T-helper 1 cell treated with Interleukin-12 subunit alpha and Interleukin-12 subunit beta and Interleukin-4 antibody, amounts not matched to agents 30 μg/mL and 1 μg/mL, for 36 hours (primary cell): ENCODE measurements at regions not wholly inside any gene's neighbourhood (a gene's known extent, or its start where the extent isn't known, plus 50 kb on each side); places are given as distances from the start of the nearest gene placed in this dataset.

Source experiments
- H3K27ac Mint-ChIP-seq: one replicate; pipeline ENCODE4 v1.8.0; 2021; ENCODE audit warnings: mild to moderate bottlenecking, mixed read lengths
- H3K27me3 Mint-ChIP-seq: one replicate; pipeline ENCODE4 v1.8.0; 2021; ENCODE audit warnings: low read depth, mixed read lengths
- H3K36me3 Mint-ChIP-seq: one replicate; pipeline ENCODE4 v1.8.0; 2021; ENCODE audit warnings: low read depth, mixed read lengths
- H3K4me1 Mint-ChIP-seq: one replicate; pipeline ENCODE4 v1.8.0; 2021; ENCODE audit warnings: low read depth, mixed read lengths
- H3K4me3 Mint-ChIP-seq: one replicate; pipeline ENCODE4 v1.8.0; 2021; ENCODE audit warnings: mild to moderate bottlenecking, moderate library complexity, mixed read lengths
- H3K9me3 Mint-ChIP-seq: one replicate; pipeline ENCODE4 v1.8.0; 2021; ENCODE audit warnings: mixed read lengths

DNA sequence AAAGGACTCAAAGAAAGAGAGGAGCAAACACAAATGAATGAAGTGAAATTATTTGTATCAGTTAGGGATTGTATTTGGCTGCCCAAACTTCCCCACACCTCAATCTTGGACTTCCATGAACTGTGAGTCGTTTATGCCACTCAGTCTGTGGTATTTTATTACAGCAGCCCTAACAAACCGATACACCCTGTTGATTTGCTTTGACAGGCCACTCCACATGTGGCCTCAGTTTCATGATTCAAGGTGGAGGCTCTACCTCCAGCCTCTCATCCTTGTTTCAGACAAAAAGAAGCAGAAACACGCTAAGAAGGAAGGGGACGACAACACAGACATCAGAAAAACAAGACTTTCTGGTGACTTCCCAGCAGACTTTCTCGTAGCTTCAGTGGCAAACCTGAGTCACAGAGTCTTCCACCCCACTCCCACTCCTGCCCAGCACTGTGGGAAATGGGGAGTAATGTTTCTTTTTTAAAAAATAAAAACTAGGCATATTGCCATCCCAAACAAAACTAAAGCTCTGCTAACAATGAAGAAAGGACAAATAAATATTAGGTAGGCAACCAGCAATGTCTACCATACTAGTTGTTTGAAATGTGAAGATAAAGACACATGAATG is 52.2 kb upstream of the ABCA1 start:
- no peak overlapping the region for H3K4me3 Mint-ChIP-seq
- H3K27me3 Mint-ChIP-seq: no peaks in the 10 kb centered on the region
- H3K4me1 Mint-ChIP-seq: peaks cover 18% of the 10 kb centered on the region
- no peaks in the 10 kb centered on the region for H3K36me3 Mint-ChIP-seq
- H3K27ac Mint-ChIP-seq: no peak overlapping the region
- H3K9me3 Mint-ChIP-seq: no peaks in the 10 kb centered on the region

DNA sequence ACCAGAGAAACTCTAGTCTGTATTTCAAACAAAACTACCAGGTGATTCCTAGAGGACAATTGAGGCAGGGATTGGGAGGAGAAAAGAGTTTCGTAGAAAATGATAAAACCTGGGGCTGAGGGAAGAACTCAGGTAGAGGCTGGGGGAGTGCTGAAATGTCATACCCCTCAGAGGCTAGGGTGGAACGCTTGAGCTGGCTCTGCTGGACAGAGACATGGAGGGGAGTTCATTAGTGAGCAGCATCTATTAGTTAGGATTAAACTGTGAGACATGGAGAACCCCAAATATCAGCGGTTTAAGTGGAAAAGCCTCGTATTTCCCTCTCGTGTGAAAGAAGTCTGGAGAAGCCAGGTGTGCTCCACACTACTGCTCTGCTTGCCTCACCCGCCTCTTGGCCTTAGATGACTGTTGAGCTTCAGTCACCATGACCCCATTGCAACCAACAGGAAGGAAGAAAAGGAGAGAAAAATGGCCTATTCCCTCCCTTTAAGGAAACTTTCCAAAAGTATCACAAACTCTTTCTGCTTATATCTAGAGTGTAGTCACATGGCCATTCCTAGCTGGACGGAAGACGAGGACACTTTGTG is 53.7 kb upstream of the ABCA1 start:
- H3K9me3 Mint-ChIP-seq: no peaks in the 10 kb centered on the region
- H3K27ac Mint-ChIP-seq: no peak overlapping the region
- no peaks in the 10 kb centered on the region for H3K27me3 Mint-ChIP-seq
- H3K36me3 Mint-ChIP-seq: no peaks in the 10 kb centered on the region
- H3K4me3 Mint-ChIP-seq: no peak overlapping the region
- peaks cover 19% of the 10 kb centered on the region for H3K4me1 Mint-ChIP-seq

DNA sequence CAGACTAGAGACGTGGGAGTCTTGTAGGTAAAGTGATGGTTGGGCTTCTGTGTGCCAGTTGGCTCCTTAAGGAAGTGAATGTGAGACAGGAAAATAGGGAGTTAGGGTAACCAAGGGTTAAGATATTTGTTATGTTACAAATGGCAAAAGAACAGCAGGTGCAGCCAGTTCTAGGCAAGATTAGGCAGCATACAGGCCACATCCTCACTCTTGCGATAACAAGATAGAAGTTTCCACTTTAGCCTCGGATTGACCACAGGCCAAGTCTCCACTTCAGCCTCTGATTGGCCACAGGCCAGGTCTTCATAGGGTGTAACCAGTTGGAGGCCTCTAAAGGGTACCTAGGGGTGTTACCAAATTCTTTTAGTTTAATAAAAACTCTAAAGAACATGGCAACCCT is 54.6 kb upstream of the ABCA1 start:
- Mint-ChIP-seq H3K27ac (no peak overlapping the region), H3K4me3 (no peak overlapping the region), H3K4me1 (peaks cover 19% of the 10 kb centered on the region), H3K36me3 (no peaks in the 10 kb centered on the region), H3K9me3 (no peaks in the 10 kb centered on the region), H3K27me3 (peaks cover 5% of the 10 kb centered on the region)

DNA sequence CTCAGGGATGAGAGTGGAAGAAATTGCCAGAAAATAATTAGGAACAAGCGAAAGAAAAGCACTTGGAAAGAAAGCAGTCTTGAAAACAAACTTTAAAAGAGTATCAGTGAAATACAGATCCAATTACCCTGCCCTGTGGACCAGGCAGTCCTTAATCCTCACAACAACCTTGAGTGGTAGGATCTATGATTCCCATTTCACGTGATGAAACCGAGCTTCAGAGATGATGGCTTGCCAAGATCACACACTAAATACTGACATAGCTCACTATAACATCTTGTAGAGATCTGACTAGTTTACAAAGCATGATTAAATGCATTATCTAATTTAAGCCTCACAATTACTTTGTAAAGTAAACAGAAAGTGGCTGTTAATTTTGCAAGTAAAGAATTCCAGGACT is 55.5 kb upstream of the ABCA1 start:
- peaks cover 8% of the 10 kb centered on the region for H3K27me3 Mint-ChIP-seq
- H3K4me1 Mint-ChIP-seq: peaks cover 19% of the 10 kb centered on the region
- no peak overlapping the region for H3K27ac Mint-ChIP-seq
- no peaks in the 10 kb centered on the region for H3K9me3 Mint-ChIP-seq
- H3K4me3 Mint-ChIP-seq: no peak overlapping the region
- no peaks in the 10 kb centered on the region for H3K36me3 Mint-ChIP-seq

DNA sequence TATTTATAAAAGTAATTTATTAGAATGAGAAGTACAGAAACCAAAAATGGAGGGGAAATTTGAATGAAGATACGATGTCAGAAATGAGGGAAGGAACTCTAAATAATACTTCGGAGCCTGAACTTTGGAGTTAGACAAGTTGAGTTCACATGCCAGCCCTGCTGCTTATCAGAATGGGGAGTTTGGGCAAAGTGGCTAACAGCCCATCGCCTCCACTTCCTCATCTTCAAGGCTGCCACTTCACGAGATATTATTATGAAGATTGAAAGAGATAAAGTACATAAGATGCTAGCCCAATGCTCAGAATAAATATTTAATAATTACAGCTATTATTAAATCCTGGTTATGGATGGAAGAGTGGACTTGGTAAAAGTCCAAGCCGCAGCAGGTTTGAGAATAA is 56.2 kb upstream of the ABCA1 start:
- H3K36me3 Mint-ChIP-seq: no peaks in the 10 kb centered on the region
- peaks cover 12% of the 10 kb centered on the region for H3K27me3 Mint-ChIP-seq
- H3K4me3 Mint-ChIP-seq: no peak overlapping the region

DNA sequence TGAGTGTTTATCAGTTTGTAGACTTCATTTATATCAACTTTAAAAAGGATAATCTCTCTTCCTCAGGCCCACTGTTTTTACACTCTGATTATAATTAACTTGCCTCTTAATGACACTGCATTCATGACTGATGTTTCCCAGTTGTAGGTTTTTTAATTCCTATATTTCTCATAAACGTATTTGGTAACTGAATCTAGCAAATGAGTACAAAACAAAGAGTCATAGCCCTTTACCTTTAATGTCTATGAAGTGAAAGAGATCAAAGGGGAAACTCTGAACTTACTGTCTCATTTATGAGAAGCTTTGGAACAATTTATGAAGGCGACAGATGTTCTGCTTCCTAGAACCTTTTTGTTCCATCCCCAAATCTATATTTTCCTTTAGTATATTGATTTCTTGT is 56.6 kb upstream of the ABCA1 start:
- Mint-ChIP-seq H3K4me3 (no peak overlapping the region), H3K36me3 (no peaks in the 10 kb centered on the region), H3K9me3 (no peaks in the 10 kb centered on the region), H3K27ac (no peak overlapping the region), H3K4me1 (peaks cover 19% of the 10 kb centered on the region), H3K27me3 (peaks cover 15% of the 10 kb centered on the region)

More for the DNA sequence above, 56.2 kb upstream of the ABCA1 start:
- H3K27ac Mint-ChIP-seq: no peak overlapping the region
- H3K4me1 Mint-ChIP-seq: peaks cover 19% of the 10 kb centered on the region
- no peaks in the 10 kb centered on the region for H3K9me3 Mint-ChIP-seq

DNA sequence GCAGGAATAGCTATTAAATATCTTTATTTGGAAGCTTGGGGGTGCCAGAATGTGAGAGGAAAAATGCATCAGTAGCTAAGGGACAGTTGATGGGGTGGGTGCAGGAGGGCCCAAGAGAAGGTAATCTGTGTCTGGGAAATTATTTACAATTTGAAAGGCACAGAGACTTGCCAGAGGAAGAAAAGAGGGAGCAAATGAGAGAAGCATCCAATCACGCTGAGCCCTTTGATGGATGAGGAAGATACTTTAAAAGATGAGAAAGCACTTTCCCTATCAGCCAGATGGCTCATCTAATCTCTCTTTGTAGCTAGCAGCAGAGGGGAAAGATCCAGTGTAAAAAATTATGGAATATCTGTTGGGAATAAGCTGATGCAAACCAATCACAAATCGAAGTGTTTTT is 57.0 kb upstream of the ABCA1 start:
- Mint-ChIP-seq H3K36me3 (no peaks in the 10 kb centered on the region), H3K4me1 (peaks cover 16% of the 10 kb centered on the region), H3K4me3 (no peak overlapping the region), H3K27me3 (peaks cover 15% of the 10 kb centered on the region), H3K9me3 (no peaks in the 10 kb centered on the region), H3K27ac (no peak overlapping the region)

DNA sequence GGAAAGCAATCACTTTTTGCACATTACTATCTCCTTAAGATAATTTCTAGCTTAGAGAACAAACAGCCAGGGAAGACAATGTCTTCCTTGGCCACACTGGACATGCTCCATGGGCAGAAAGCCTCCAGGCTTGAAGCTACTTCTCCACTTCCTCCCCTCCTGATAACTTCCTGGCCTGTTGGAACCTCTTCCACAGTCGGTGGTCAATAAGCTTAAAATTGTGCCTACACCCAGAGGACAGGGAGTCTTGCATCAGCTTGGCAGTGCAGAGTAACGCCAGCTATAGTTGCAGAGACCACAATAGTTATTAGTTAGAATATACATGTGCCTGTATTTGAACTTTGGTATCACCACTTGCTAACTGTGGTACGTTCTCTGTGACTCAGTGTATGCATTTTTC is 58.1 kb upstream of the ABCA1 start:
- Mint-ChIP-seq H3K27ac (no peak overlapping the region), H3K9me3 (no peaks in the 10 kb centered on the region), H3K36me3 (no peaks in the 10 kb centered on the region), H3K27me3 (peaks cover 15% of the 10 kb centered on the region), H3K4me1 (peaks cover 20% of the 10 kb centered on the region), H3K4me3 (no peak overlapping the region)

DNA sequence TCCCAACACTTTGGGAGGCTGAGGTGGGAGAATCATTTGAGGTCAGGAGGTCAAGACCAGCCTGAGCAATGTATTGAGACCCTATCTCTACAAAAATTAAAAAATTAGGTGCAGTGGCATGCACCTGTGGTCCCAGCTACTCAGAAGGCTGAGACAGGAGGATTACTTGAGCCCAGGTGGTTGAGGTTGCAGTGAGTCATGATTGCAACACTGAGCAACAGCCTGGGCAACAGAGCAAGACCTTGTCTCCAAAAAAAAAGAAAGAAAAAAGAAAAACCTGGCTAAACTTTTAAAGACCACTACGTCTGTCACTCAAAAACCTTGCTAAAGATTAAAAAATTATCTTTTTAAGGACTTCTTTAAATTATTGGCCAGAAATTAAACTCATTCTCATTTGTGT is 59.8 kb upstream of the ABCA1 start:
- Mint-ChIP-seq H3K4me1 (peaks cover 24% of the 10 kb centered on the region), H3K9me3 (no peaks in the 10 kb centered on the region), H3K27ac (no peak overlapping the region), H3K27me3 (peaks cover 21% of the 10 kb centered on the region), H3K4me3 (no peak overlapping the region), H3K36me3 (no peaks in the 10 kb centered on the region)

DNA sequence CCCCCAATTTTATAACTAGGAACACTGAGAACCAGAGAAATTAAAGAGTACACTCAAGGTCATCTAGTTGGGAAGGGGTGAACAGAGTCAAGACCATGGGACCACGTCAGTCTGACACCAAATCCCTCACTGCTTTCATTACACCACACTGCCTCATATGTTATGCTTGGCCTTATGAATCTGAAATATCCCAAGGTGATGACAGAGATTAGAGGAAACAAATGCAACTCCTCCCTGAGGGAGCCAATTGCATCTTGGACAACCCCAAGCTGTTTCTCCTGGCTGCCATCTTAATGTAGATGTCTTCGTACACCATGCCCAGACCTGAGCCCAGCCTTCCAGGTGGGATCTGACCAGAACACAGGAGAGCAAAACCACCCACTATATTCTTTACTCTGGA is 60.6 kb upstream of the ABCA1 start:
- peaks cover 26% of the 10 kb centered on the region for H3K27me3 Mint-ChIP-seq

DNA sequence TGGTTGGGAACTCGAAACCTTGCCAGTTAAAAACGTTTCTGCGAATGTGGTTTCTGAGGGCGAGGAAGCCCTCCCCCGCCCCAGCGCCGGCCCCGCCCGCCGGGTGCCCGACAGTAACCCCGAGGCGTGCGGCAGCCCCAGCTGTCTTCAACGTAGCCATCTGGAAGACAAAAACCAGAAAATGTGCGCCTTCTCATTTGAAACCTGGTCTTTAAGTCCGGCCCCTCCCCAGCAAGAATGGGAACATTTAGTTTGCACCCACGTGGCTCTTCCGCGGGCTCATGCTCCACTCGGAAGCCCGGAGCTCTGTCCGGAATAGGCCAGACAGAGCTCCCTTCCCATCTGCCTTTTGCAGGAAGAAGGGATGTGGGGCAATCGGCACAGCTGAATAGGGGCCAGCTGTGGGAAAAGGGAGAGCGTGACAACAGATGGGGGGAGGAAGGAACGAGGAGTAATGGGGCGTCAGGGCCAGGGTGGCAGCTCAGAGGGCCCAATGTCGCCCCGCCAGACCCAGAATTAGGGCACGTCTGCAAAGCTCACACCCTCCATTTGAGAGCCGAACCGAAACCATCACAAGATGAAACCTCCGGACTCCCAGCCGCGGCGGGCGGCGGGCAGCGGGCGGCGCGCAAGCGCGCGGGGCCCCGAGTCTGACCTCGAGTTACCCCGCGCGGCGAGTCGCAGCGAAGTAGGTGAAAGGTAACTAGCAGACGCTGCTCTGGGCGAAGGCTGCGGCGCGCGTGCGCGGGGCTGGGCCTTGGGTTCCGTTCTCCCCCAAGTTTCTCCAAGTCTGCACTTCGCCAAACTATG is 63.4 kb upstream of the ABCA1 start:
- peak overlapping the region; percentile 87 for H3K27ac Mint-ChIP-seq
- no peaks in the 10 kb centered on the region for H3K36me3 Mint-ChIP-seq
- H3K4me1 Mint-ChIP-seq: peaks cover 27% of the 10 kb centered on the region
- no peaks in the 10 kb centered on the region for H3K9me3 Mint-ChIP-seq
- H3K27me3 Mint-ChIP-seq: peaks cover 33% of the 10 kb centered on the region
- H3K4me3 Mint-ChIP-seq: peak overlapping the region; percentile 85

More for the DNA sequence above, 60.6 kb upstream of the ABCA1 start:
- no peak overlapping the region for H3K4me3 Mint-ChIP-seq
- H3K27ac Mint-ChIP-seq: no peak overlapping the region
- no peaks in the 10 kb centered on the region for H3K9me3 Mint-ChIP-seq
- H3K36me3 Mint-ChIP-seq: no peaks in the 10 kb centered on the region
- H3K4me1 Mint-ChIP-seq: peaks cover 28% of the 10 kb centered on the region

DNA sequence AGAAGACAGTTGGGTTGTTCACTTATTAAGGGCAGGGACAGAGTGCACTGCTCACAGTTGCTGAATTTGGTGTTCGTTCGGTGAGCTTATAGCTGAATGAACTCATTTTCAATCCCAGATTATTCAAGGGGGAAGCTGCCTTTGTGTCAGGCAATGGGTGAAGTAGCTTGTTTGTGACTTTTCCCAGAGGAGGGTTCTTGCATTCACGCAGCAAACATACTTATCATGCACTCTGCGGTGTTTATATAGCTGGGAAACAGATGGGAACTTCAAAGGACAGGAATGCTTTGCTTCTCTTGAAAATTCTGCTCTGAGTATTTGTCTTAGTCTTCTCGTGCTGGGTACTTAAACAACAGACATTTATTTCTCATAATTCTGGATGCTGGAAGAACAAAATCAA is 64.7 kb upstream of the ABCA1 start:
- H3K27me3 Mint-ChIP-seq: peaks cover 27% of the 10 kb centered on the region
- peaks cover 27% of the 10 kb centered on the region for H3K4me1 Mint-ChIP-seq
- H3K36me3 Mint-ChIP-seq: no peaks in the 10 kb centered on the region
- no peak overlapping the region for H3K27ac Mint-ChIP-seq
- H3K9me3 Mint-ChIP-seq: no peaks in the 10 kb centered on the region
- H3K4me3 Mint-ChIP-seq: no peak overlapping the region

DNA sequence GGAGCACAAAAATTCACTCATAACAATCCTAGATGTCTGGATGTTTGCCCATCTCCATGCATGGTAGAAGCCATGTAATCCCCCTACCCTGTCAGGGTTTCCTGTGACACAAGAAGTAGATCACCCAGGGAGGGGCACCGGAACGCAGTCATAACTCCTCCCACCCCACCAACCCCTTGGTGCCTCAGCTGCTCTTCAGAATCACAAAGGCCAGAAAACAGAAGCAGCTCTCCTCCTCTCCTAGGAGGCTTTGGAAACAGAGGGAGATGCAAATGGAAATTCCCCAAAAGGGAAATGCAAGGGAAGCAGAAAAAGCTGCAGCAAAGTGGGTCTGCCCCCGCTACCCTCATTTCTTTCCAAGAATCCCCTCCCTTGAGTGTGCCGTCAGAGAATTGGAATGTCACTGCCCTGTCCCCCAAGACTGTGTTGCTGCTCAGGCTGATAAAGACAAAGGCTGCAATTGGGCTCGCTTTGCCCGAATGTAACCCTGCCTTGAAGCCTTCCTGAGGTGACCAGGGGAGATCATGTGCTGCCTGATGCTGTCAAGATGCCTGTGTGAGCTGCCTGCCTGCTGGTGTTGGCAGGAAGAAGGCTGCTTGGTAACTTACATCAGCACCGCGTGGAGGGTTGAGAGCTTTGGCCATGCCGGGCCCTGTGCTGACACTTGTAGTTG is 65.5 kb upstream of the ABCA1 start:
- Mint-ChIP-seq H3K9me3 (no peaks in the 10 kb centered on the region), H3K4me3 (no peak overlapping the region), H3K27me3 (peaks cover 32% of the 10 kb centered on the region), H3K36me3 (no peaks in the 10 kb centered on the region), H3K4me1 (peaks cover 27% of the 10 kb centered on the region), H3K27ac (no peak overlapping the region)

DNA sequence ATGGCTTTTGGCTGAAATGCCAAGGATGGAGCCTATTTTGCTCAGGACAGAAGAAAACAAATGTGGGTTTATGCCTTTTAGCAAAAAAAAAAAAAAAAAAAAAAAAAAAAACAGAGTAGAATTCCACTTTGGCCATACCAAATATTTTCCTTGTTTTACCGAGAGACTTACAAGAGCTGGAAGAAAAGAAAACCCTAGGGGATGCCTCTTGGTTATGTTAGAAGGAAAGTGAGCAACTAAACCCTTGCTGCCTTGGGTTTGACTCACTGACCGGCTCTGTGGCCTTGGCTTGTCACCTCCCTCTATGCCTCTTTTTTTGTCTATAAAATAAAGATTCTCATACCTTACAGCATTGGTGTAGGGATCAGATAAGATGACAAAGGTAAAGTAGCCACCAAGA is 69.6 kb upstream of the ABCA1 start:
- Mint-ChIP-seq H3K4me3 (no peak overlapping the region), H3K27ac (no peak overlapping the region), H3K27me3 (peaks cover 22% of the 10 kb centered on the region), H3K4me1 (peaks cover 13% of the 10 kb centered on the region), H3K9me3 (no peaks in the 10 kb centered on the region), H3K36me3 (no peaks in the 10 kb centered on the region)

DNA sequence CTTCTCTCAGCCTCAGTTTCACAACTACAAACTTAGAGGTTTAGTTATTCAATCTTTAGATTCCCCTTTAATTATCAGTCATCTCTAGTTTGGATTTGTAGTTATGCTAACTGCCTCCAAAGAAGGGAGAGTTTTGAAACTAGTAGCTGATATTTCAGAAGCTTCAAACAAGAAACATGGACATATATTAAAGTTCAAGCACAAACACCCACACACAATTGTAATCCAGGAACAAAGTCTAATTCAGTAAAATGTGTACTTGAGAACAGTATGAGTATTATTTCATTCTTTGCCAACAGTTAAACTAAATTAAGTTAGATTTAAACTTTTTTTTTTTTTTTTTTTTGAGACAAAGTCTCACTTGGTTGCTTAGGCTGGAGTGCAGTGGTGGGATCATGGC is 71.2 kb upstream of the ABCA1 start:
- H3K9me3 Mint-ChIP-seq: no peaks in the 10 kb centered on the region
- no peak overlapping the region for H3K27ac Mint-ChIP-seq
- no peaks in the 10 kb centered on the region for H3K36me3 Mint-ChIP-seq
- no peak overlapping the region for H3K4me3 Mint-ChIP-seq
- H3K27me3 Mint-ChIP-seq: peaks cover 9% of the 10 kb centered on the region
- H3K4me1 Mint-ChIP-seq: peaks cover 3% of the 10 kb centered on the region
